HepG2 (cell line): ENCODE measurements at regions not wholly inside any gene's neighbourhood (a gene's known extent, or its start where the extent isn't known, plus 50 kb on each side); places are given as distances from the start of the nearest gene placed in this dataset.
A peak's percentile ranks its signal among the peaks of the same experiment; 100 is the strongest.

Source experiments
- ATAC-seq: fragments of 200-7000 bp; cut with Tn5 transposase; 3 replicates; pipeline ENCODE4 v1.9.1; 2020; ENCODE audit warnings: mild to moderate bottlenecking, moderate library complexity
- BruUV-seq: library from RNA; stranded (reverse); fragments of 400-500 nt; replicated peaks from 2 replicates; lab custom pipeline; 2021; lab: Mats Ljungman, UMichigan
- CTCF ChIA-PET: fragments of 300-600 bp; formaldehyde crosslinking; extraction: SDS; loops from one replicate; lab custom pipeline; 2021; ENCODE audit warnings: low total read pairs, inconsistent platforms, low intra/inter-chr PET ratio; lab: Yijun Ruan, JAX
- POLR2A ChIA-PET: fragments of 350-600 bp; sonication (Branson Sonifier 250); formaldehyde crosslinking; loops from one replicate; lab custom pipeline; 2020; ENCODE audit warnings: antibody characterized with exemption, inconsistent platforms; lab: Yijun Ruan, JAX
- DNase-seq: peaks from one replicate; pipeline ENCODE4 v3.0.0-alpha.2; 2015; ENCODE audit warnings: low spot score
- FAIRE-seq: peaks from 3 replicates; lab custom pipeline; 2011; peaks lifted over from hg19 to GRCh38; lab: Jason Lieb, UNC
- H2AFZ ChIP-seq: one replicate; pipeline ENCODE4 v1.6.1; 2011; ENCODE audit warnings: low read length, inconsistent platforms
- H3K27ac ChIP-seq: fragments of 300-600 bp; 3 replicates; pipeline ENCODE4 v1.8.0; 2011; ENCODE audit warnings: mixed run types, mild to moderate bottlenecking, mixed read lengths, low read length, inconsistent platforms; ENCODE audit not compliant: insufficient read depth; ENCODE audit errors: extremely low read length
- H3K27me3 ChIP-seq, 2 experiments: fragments of 200-600 bp in 1 of 2; 2 replicates in 1 of 2; 3 replicates in 1 of 2; pipeline versions ENCODE4 v1.6.0 to v1.8.0; 2011; ENCODE audit warnings: low read length in 2 of 2, mild to moderate bottlenecking in 2 of 2, moderate library complexity in 2 of 2, inconsistent platforms in 1 of 2; ENCODE audit not compliant: insufficient read depth in 2 of 2, control insufficient read depth in 1 of 2
- H3K36me3 ChIP-seq, 2 experiments: fragments of 200-600 bp in 1 of 2; replicated peaks in 1 of 2; 2 replicates in 1 of 2; 3 replicates in 1 of 2; pipeline versions ENCODE4 v1.5.1 to v1.8.0; 2011; ENCODE audit warnings: low read length in 2 of 2, inconsistent platforms in 1 of 2; ENCODE audit not compliant: insufficient read depth in 2 of 2, control insufficient read depth in 1 of 2
- H3K4me1 ChIP-seq: 2 replicates; pipeline ENCODE4 v1.5.1; 2012; ENCODE audit warnings: low read length, inconsistent platforms; ENCODE audit not compliant: insufficient read depth
- H3K4me2 ChIP-seq: 2 replicates; pipeline ENCODE4 v1.6.0; 2011; ENCODE audit warnings: low read depth, low read length, inconsistent platforms
- H3K4me3 ChIP-seq, 3 experiments: fragments of 200-600 bp in 1 of 3; sonication (generic), shearing (Covaris generic) in 1 of 3; replicated peaks in 1 of 3; 2 replicates each; pipeline ENCODE4 v1.5.1; 2011 to 2016; ENCODE audit warnings: low read length in 3 of 3, inconsistent platforms in 2 of 3, low read depth in 2 of 3, mild to moderate bottlenecking in 2 of 3, control low read depth in 1 of 3, mixed read lengths in 1 of 3; ENCODE audit not compliant: insufficient read depth in 1 of 3
- H3K79me2 ChIP-seq: one replicate; pipeline ENCODE4 v1.6.1; 2011; ENCODE audit warnings: low read length, inconsistent platforms; ENCODE audit not compliant: insufficient read depth
- H3K9ac ChIP-seq: 2 replicates; pipeline ENCODE4 v1.6.0; 2011; ENCODE audit warnings: mild to moderate bottlenecking, low read depth, low read length, inconsistent platforms; ENCODE audit not compliant: insufficient read depth
- H3K9me3 ChIP-seq: 2 replicates; pipeline ENCODE4 v1.5.1; 2012; ENCODE audit warnings: mild to moderate bottlenecking, low read length
- H4K20me1 ChIP-seq: 2 replicates; pipeline ENCODE4 v1.6.0; 2011; ENCODE audit warnings: inconsistent platforms, mild to moderate bottlenecking, low read length, moderate library complexity; ENCODE audit not compliant: insufficient read depth
- CBX5 ChIP-seq: sonication (generic); formaldehyde crosslinking; IDR thresholded peaks from 2 replicates; pipeline ENCODE4 v1.4.0; 2020; ENCODE audit warnings: missing genetic modification reagents, borderline replicate concordance
- GFI1 ChIP-seq: sonication (generic); formaldehyde crosslinking; IDR thresholded peaks from 2 replicates; pipeline ENCODE4 v1.5.0; 2020; ENCODE audit warnings: missing genetic modification reagents, mild to moderate bottlenecking, borderline replicate concordance
- GZF1 ChIP-seq: sonication (generic); formaldehyde crosslinking; IDR thresholded peaks from 2 replicates; pipeline ENCODE4 v1.5.1; 2020; ENCODE audit warnings: mild to moderate bottlenecking, missing genetic modification reagents
- HCFC1 ChIP-seq: fragments of 150-350 bp; IDR thresholded peaks from 2 replicates; pipeline ENCODE4 v1.6.1; 2014; ENCODE audit warnings: low read depth, low read length
- MAFF ChIP-seq: IDR thresholded peaks from 2 replicates; pipeline ENCODE4 v1.6.1; 2011; ENCODE audit warnings: low read depth, low read length, improper control_type of control experiment
- MAFK ChIP-seq, 2 experiments: IDR thresholded peaks in 1 of 2; conservative IDR thresholded peaks in 1 of 2; 2 replicates each; pipeline ENCODE4 v1.6.1; 2011; ENCODE audit warnings: improper control_type of control experiment in 2 of 2, low read length in 2 of 2
- MTA3 ChIP-seq: sonication (generic); formaldehyde crosslinking; IDR thresholded peaks from 2 replicates; pipeline ENCODE4 v1.4.0; 2020; ENCODE audit warnings: missing genetic modification reagents
- MYNN ChIP-seq: sonication (generic); formaldehyde crosslinking; IDR thresholded peaks from 2 replicates; pipeline ENCODE4 v1.4.0; 2020; ENCODE audit warnings: mild to moderate bottlenecking, low read depth, missing genetic modification reagents
- PLRG1 ChIP-seq: fragments of 450-650 bp; conservative IDR thresholded peaks from 2 replicates; pipeline ENCODE4 v1.6.1; 2016
- RCOR2 ChIP-seq: IDR thresholded peaks from 2 replicates; pipeline ENCODE4 v1.6.1; 2016; ENCODE audit warnings: missing biosample characterization, missing genetic modification reagents
- SAFB2 ChIP-seq: sonication (generic); formaldehyde crosslinking; IDR thresholded peaks from 2 replicates; pipeline ENCODE4 v1.5.1; 2020; ENCODE audit warnings: missing genetic modification reagents, low read depth, mild to moderate bottlenecking, borderline replicate concordance
- SNAPC5 ChIP-seq: sonication (generic); formaldehyde crosslinking; IDR thresholded peaks from 2 replicates; pipeline ENCODE4 v1.8.1; 2023; ENCODE audit warnings: mild to moderate bottlenecking, missing genetic modification reagents, borderline replicate concordance
- SUZ12 ChIP-seq: fragments of 150-350 bp; IDR thresholded peaks from 2 replicates; pipeline ENCODE4 v1.6.1; 2014; ENCODE audit warnings: low read depth, low read length
- THAP8 ChIP-seq: sonication (generic); formaldehyde crosslinking; IDR thresholded peaks from 2 replicates; pipeline ENCODE4 v1.5.1; 2020; ENCODE audit warnings: missing genetic modification reagents, mild to moderate bottlenecking, borderline replicate concordance
- U2AF2 ChIP-seq: fragments of 200-400 bp; formaldehyde crosslinking; IDR thresholded peaks from 2 replicates; pipeline ENCODE4 v1.6.1; 2017; ENCODE audit warnings: low read depth, mild to moderate bottlenecking, low read length
- ZBTB42 ChIP-seq: sonication (generic); formaldehyde crosslinking; IDR thresholded peaks from 2 replicates; pipeline ENCODE4 v1.5.0; 2020; ENCODE audit warnings: mild to moderate bottlenecking, missing genetic modification reagents
- ZNF280B ChIP-seq: sonication (generic); formaldehyde crosslinking; IDR thresholded peaks from 2 replicates; pipeline ENCODE4 v1.5.0; 2020; ENCODE audit warnings: missing genetic modification reagents, mild to moderate bottlenecking, borderline replicate concordance
- ZSCAN5A ChIP-seq: sonication (generic); formaldehyde crosslinking; IDR thresholded peaks from 2 replicates; pipeline ENCODE4 v1.8.0; 2022; ENCODE audit warnings: mild to moderate bottlenecking, missing genetic modification reagents, borderline replicate concordance
- WGBS: methylation state at CpG from one replicate; pipeline ENCODE4 v1.1.6; 2017; ENCODE audit warnings: low lambda C conversion rate; 5-methylcytosine and 5-hydroxymethylcytosine counted together
- in situ Hi-C: cut with HindIII; loops from 2 replicates; pipeline ENCODE4 v1.10.0; 2017; ENCODE audit warnings: low pct_unique_long_range_greater_than_20kb; ENCODE audit not compliant: extremely low pct_ligation_motif_present
- intact Hi-C: fragments of 100-400 bp; cut with micrococcal nuclease; formaldehyde crosslinking; loops from one replicate; pipeline ENCODE4 v1.10.0; 2022; ENCODE audit not compliant: unreplicated experiment

GRCh38 chr2:51855683-51856082 lies 823.8 kb upstream of the NRXN1 start:
- no TSS peak for BruUV-seq
- Histone ChIP-seq H3K36me3 (no peaks in the 10 kb centered on the region), H3K4me2 (no peak overlapping the region), H3K79me2 (no peaks in the 10 kb centered on the region), H3K4me1 (no peaks in the 10 kb centered on the region), H3K27ac (no peak overlapping the region), H3K27me3 (no peaks in the 10 kb centered on the region), H3K4me3 (no peak overlapping the region), H2AFZ (no peak overlapping the region), H4K20me1 (no peaks in the 10 kb centered on the region), H3K9me3 (peaks cover 41% of the 10 kb centered on the region), H3K9ac (no peak overlapping the region)
- TF ChIP-seq MAFF (peak; percentile 91), GFI1 (CRISPR knock-in tag) (no peak), MAFK (conservative IDR thresholded peaks at IDR 0.05 in 1 of 2, IDR thresholded peaks at IDR 0.05 in 1 of 2; ENCODE audit: low read length in 2 of 2) (peak; percentile 72 to 98)
- 2% methylated on average over 1 of the region's 1 CpG for WGBS
- ATAC-seq (no peak), FAIRE-seq (no peak), DNase-seq (no peak)
- ChIA-PET CTCF (no interaction called here), POLR2A (no interaction called here)
- intact Hi-C loops, result no loop called here
- in situ Hi-C loops, result no loop called here

GRCh38 chr2:51846796-51847195 lies 814.9 kb upstream of the NRXN1 start:
- in situ Hi-C loops, result no loop called here
- no peaks in the 10 kb centered on the region for H3K4me1 ChIP-seq
- no peak overlapping the region for H3K4me2 ChIP-seq
- DNase-seq, result no peak
- no TSS peak for BruUV-seq
- no peak overlapping the region for H3K4me3 ChIP-seq
- CTCF ChIA-PET, result no interaction called here
- no peak overlapping the region for H3K9ac ChIP-seq
- TF ChIP-seq U2AF2 (no peak), CBX5 (no peak), PLRG1 (no peak), GZF1 (no peak), MYNN (CRISPR knock-in tag) (no peak), SNAPC5 (CRISPR knock-in tag) (no peak), SAFB2 (CRISPR knock-in tag) (no peak), HCFC1 (no peak), SUZ12 (no peak), ZSCAN5A (CRISPR knock-in tag) (no peak), MTA3 (CRISPR knock-in tag) (no peak), THAP8 (no peak), RCOR2 (no peak), ZBTB42 (CRISPR knock-in tag) (no peak), ZNF280B (no peak)
- TF ChIP-seq, all 625 proteins: peak for 0
- H3K9me3 ChIP-seq, result peaks cover 72% of the 10 kb centered on the region
- no peak for ATAC-seq
- H3K79me2 ChIP-seq, result no peaks in the 10 kb centered on the region
- no peak for FAIRE-seq
- H2AFZ ChIP-seq, result no peak overlapping the region
- intact Hi-C loops, result no loop called here
- H3K27me3 ChIP-seq, result no peaks in the 10 kb centered on the region; a peak in 1 of 5 replicates
- H3K36me3 ChIP-seq, result no peaks in the 10 kb centered on the region
- H4K20me1 ChIP-seq, result no peaks in the 10 kb centered on the region
- POLR2A ChIA-PET, result no interaction called here
- no peak overlapping the region for H3K27ac ChIP-seq
